HG03354 (cell line): ENCODE measurements at regions not wholly inside any gene's neighbourhood (a gene's known extent, or its start where the extent isn't known, plus 50 kb on each side); places are given as distances from the start of the nearest gene placed in this dataset.
"Not testable (repeated sequence)": the region's sequence is repeated elsewhere in the genome, so short reads cannot be mapped to it uniquely, and the experiment has no call there.

Experiments used
- ATAC-seq: cut with Tn5 transposase; IDR thresholded peaks from one replicate; pipeline ENCODE4 v1.9.1; 2021; ENCODE audit warnings: mild to moderate bottlenecking; ENCODE audit not compliant: unreplicated experiment, poor library complexity, severe bottlenecking

GRCh38 chr10:36469585-36469984 is 655.8 kb upstream of the ANKRD30A start:
- ATAC-seq = no peak

- ATAC-seq = no peak
Observed at GRCh38 chr10:36468620-36469019, 656.8 kb upstream of the ANKRD30A start.

- no peak for ATAC-seq
Observed at GRCh38 chr10:36465604-36466379, 659.6 kb upstream of the ANKRD30A start.

- no peak for ATAC-seq
Observed at GRCh38 chr10:36464291-36464690, 661.1 kb upstream of the ANKRD30A start.

GRCh38 chr10:36463390-36463789 is 662.0 kb upstream of the ANKRD30A start:
- no peak for ATAC-seq

- no peak for ATAC-seq
Observed at GRCh38 chr10:36462194-36462593, 663.2 kb upstream of the ANKRD30A start.

GRCh38 chr10:36458437-36458836 is 667.0 kb upstream of the ANKRD30A start:
- not testable (repeated sequence) for ATAC-seq

GRCh38 chr10:36457751-36458150 is 667.6 kb upstream of the ANKRD30A start:
- no peak for ATAC-seq

GRCh38 chr10:36455526-36456133 is 669.8 kb upstream of the ANKRD30A start:
- ATAC-seq = no peak

GRCh38 chr10:36452851-36453250 is 672.5 kb upstream of the ANKRD30A start:
- ATAC-seq = no peak

- ATAC-seq = no peak
Observed at GRCh38 chr10:36451391-36451970, 673.9 kb upstream of the ANKRD30A start.

- no peak for ATAC-seq
Observed at GRCh38 chr10:36450380-36450779, 675.0 kb upstream of the ANKRD30A start.

GRCh38 chr10:36448760-36449691 is 676.4 kb upstream of the ANKRD30A start:
- no peak for ATAC-seq

- no peak for ATAC-seq
Observed at GRCh38 chr10:36446881-36447280, 678.5 kb upstream of the ANKRD30A start.

GRCh38 chr10:36443233-36443632 is 682.2 kb upstream of the ANKRD30A start:
- ATAC-seq = no peak

- ATAC-seq = no peak
Observed at GRCh38 chr10:36441557-36441956, 683.8 kb upstream of the ANKRD30A start.

GRCh38 chr10:36440539-36440938 is 684.9 kb upstream of the ANKRD30A start:
- ATAC-seq = no peak

- no peak for ATAC-seq
Observed at GRCh38 chr10:36437367-36437766, 688.0 kb upstream of the ANKRD30A start.

- no peak for ATAC-seq
Observed at GRCh38 chr10:36428507-36428906, 696.9 kb upstream of the ANKRD30A start.
